ENCODE measurements at regions not wholly inside any gene's neighbourhood (a gene's known extent, or its start where the extent isn't known, plus 50 kb on each side); places are given as distances from the start of the nearest gene placed in this dataset.

GRCh38 chr11:19378814-19379213 lies 138.1 kb upstream of the E2F8 start (continued):
- TF ChIP-seq, protein P1, sequence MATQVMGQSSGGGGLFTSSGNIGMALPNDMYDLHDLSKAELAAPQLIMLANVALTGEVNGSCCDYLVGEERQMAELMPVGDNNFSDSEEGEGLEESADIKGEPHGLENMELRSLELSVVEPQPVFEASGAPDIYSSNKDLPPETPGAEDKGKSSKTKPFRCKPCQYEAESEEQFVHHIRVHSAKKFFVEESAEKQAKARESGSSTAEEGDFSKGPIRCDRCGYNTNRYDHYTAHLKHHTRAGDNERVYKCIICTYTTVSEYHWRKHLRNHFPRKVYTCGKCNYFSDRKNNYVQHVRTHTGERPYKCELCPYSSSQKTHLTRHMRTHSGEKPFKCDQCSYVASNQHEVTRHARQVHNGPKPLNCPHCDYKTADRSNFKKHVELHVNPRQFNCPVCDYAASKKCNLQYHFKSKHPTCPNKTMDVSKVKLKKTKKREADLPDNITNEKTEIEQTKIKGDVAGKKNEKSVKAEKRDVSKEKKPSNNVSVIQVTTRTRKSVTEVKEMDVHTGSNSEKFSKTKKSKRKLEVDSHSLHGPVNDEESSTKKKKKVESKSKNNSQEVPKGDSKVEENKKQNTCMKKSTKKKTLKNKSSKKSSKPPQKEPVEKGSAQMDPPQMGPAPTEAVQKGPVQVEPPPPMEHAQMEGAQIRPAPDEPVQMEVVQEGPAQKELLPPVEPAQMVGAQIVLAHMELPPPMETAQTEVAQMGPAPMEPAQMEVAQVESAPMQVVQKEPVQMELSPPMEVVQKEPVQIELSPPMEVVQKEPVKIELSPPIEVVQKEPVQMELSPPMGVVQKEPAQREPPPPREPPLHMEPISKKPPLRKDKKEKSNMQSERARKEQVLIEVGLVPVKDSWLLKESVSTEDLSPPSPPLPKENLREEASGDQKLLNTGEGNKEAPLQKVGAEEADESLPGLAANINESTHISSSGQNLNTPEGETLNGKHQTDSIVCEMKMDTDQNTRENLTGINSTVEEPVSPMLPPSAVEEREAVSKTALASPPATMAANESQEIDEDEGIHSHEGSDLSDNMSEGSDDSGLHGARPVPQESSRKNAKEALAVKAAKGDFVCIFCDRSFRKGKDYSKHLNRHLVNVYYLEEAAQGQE (IDR thresholded peaks at IDR 0.05; ENCODE audit: unreplicated experiment), result no peak

DNA sequence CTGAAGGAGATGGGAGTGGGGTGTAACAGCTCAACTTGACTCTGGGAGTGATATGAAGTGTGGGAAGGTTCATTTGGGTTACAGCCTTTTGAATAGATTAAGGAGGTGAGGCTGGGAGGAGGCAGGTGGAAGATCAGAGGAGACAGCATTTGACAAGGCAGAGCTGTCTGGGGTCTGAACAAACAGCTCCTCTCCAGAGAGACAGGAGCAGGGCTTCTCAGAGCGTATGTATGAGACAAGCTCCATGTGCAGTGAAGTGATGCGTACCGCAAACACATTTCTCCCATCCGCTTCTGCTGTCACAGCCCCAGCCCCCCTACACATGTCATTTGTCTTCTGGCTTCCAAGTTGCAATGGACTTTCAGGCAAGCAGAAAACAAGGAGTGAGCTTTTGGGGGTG lies 137.1 kb upstream of the E2F8 start:
- no peaks in the 10 kb centered on the region for H3K4me1 ChIP-seq (ENCODE audit: insufficient read depth)
- H3K27ac ChIP-seq (ENCODE audit: low read depth), result no peak overlapping the region
- H2AFZ ChIP-seq, result no peak overlapping the region
- no peaks in the 10 kb centered on the region for H3K27me3 ChIP-seq (ENCODE audit: insufficient read depth)
- Mint-ChIP-seq H3K4me3 (no peak overlapping the region), H3K9me3 (no peaks in the 10 kb centered on the region), H3K36me3 (ENCODE audit: low read depth) (no peaks in the 10 kb centered on the region), H3K27me3 (ENCODE audit: insufficient read depth, low read depth, poor library complexity) (peaks cover 7% of the 10 kb centered on the region), H3K4me1 (peaks cover 6% of the 10 kb centered on the region), H3K27ac (no peak overlapping the region)
- no peaks in the 10 kb centered on the region for H3K36me3 ChIP-seq (ENCODE audit: insufficient read depth)
- H3F3A ChIP-seq (replicated peaks; ENCODE audit: low read depth), result no peaks in the 10 kb centered on the region
- no peak overlapping the region for H3K4me3 ChIP-seq
- H4K20me1 ChIP-seq (replicated peaks; ENCODE audit: insufficient read depth), result no peaks in the 10 kb centered on the region
- H3K79me2 ChIP-seq (replicated peaks; ENCODE audit: insufficient read depth), result no peaks in the 10 kb centered on the region
- no peak for DNase-seq (ENCODE audit: low spot score)
- H3K9me2 ChIP-seq (ENCODE audit: insufficient read depth), result no peaks in the 10 kb centered on the region
- no peak for ATAC-seq
- no peak overlapping the region for H3K4me2 ChIP-seq
- TF ChIP-seq, protein P2, sequence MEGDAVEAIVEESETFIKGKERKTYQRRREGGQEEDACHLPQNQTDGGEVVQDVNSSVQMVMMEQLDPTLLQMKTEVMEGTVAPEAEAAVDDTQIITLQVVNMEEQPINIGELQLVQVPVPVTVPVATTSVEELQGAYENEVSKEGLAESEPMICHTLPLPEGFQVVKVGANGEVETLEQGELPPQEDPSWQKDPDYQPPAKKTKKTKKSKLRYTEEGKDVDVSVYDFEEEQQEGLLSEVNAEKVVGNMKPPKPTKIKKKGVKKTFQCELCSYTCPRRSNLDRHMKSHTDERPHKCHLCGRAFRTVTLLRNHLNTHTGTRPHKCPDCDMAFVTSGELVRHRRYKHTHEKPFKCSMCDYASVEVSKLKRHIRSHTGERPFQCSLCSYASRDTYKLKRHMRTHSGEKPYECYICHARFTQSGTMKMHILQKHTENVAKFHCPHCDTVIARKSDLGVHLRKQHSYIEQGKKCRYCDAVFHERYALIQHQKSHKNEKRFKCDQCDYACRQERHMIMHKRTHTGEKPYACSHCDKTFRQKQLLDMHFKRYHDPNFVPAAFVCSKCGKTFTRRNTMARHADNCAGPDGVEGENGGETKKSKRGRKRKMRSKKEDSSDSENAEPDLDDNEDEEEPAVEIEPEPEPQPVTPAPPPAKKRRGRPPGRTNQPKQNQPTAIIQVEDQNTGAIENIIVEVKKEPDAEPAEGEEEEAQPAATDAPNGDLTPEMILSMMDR (conservative IDR thresholded peaks at IDR 0.05; ENCODE audit: low read depth in 2 of 2), result no peak
- TF ChIP-seq STAT1 (IDR thresholded peaks at IDR 0.05; ENCODE audit: unreplicated experiment), result no peak
- TF ChIP-seq, protein P1 (IDR thresholded peaks at IDR 0.05; ENCODE audit: unreplicated experiment), result no peak
- TF ChIP-seq ZNF462 (CRISPR knock-in tag; IDR thresholded peaks at IDR 0.05), result no peak
- TF ChIP-seq JUNB (IDR thresholded peaks at IDR 0.05; ENCODE audit: unreplicated experiment), result no peak
- no peak for TF ChIP-seq ETS1 (IDR thresholded peaks at IDR 0.05)
- no peak for TF ChIP-seq CREB1 (CRISPR knock-in tag; IDR thresholded peaks at IDR 0.05; ENCODE audit: low read depth)
- no peak for TF ChIP-seq NANOG (IDR thresholded peaks at IDR 0.05; ENCODE audit: borderline replicate concordance)
- TF ChIP-seq POLR2AphosphoS5 (IDR thresholded peaks at IDR 0.05; ENCODE audit: low read depth), result no peak
